ENCODE measurements at regions not wholly inside any gene's neighbourhood (a gene's known extent, or its start where the extent isn't known, plus 50 kb on each side); places are given as distances from the start of the nearest gene placed in this dataset.

GRCh38 chr1:101185421-101185820, 51.4 kb upstream of the S1PR1 start:
- TF ChIP-seq CTCF (IDR thresholded peaks at IDR 0.05; ENCODE audit: extremely low read depth, insufficient read depth, missing control alignments) = no peak
- no peak for DNase-seq (ENCODE audit: low spot score)
- in situ Hi-C loops (cut with MboI; ENCODE audit: low pct_unique_long_range_greater_than_20kb, low sequenced_read_pairs, unreplicated experiment) = no loop called here

DNA sequence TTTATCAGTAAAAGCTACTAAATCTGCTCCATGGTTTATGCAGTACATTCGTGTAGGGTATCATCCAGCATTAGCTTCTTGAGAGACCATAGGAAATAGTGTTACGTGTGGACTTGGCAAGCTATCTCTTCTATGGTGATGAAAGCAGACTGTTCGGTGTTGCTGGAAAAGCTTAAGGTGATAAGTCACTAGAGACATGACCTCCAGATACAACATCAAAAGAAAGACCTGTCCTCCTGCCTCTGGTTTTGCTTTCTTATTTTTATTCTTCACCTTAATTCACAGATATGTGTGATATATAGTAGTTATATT, 53.5 kb upstream of the S1PR1 start:
- DNase-seq (ENCODE audit: low spot score) = no peak
- in situ Hi-C loops (cut with MboI; ENCODE audit: low pct_unique_long_range_greater_than_20kb, low sequenced_read_pairs, unreplicated experiment) = no loop called here
- TF ChIP-seq CTCF (IDR thresholded peaks at IDR 0.05; ENCODE audit: extremely low read depth, insufficient read depth, missing control alignments) = no peak

GRCh38 chr1:101182627-101183387, 54.0 kb upstream of the S1PR1 start:
- in situ Hi-C loops (cut with MboI; ENCODE audit: low pct_unique_long_range_greater_than_20kb, low sequenced_read_pairs, unreplicated experiment) = no loop called here
- DNase-seq (ENCODE audit: low spot score) = no peak
- TF ChIP-seq CTCF (IDR thresholded peaks at IDR 0.05; ENCODE audit: extremely low read depth, insufficient read depth, missing control alignments) = no peak

- no peak for TF ChIP-seq CTCF (IDR thresholded peaks at IDR 0.05; ENCODE audit: extremely low read depth, insufficient read depth, missing control alignments)
- in situ Hi-C loops (cut with MboI; ENCODE audit: low pct_unique_long_range_greater_than_20kb, low sequenced_read_pairs, unreplicated experiment) = no loop called here
- no peak for DNase-seq (ENCODE audit: low spot score)
Observed at GRCh38 chr1:101181930-101182329, 54.9 kb upstream of the S1PR1 start.

DNA sequence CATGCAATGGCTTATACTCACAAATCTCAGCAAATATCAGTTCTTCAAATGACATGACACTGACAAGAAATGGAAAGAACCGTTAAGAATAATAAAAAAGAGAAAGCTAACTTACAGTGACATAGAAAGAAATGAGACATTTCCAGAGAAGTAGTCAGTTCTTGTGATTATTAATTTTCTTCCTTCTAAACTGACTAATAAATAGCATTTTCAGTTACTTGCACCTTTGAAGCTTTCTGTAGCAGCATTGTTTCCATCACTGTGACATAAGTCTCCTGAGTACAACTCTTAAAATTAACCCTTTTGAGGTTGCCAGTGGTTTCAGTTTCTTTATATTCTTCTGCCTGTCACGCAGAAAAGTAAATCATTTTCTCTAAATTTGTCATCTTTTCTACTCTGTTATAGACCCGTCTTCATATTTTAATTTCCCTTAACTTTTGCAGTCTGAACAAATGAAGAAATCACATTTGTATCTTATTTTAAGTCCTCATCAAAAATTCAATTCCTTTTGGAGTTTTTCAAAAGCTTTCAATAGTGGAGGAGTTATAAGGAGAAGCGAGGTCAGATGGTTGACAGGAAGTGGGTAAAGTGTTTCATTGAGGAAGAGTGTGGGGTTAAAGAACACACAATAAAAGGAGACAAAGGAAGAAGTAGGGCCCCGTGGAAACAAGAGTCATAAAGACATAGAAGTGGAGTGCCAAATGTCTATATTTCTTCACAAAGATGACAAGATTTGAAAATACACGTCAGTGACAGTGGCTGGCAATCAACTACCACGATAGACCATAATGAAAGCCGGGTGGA, 57.9 kb upstream of the S1PR1 start:
- TF ChIP-seq CTCF (IDR thresholded peaks at IDR 0.05; ENCODE audit: extremely low read depth, insufficient read depth, missing control alignments) = no peak
- in situ Hi-C loops (cut with MboI; ENCODE audit: low pct_unique_long_range_greater_than_20kb, low sequenced_read_pairs, unreplicated experiment) = no loop called here
- DNase-seq (ENCODE audit: low spot score) = peak; percentile 69

GRCh38 chr1:101178341-101178687, 58.5 kb upstream of the S1PR1 start:
- DNase-seq (ENCODE audit: low spot score) = no peak
- no peak for TF ChIP-seq CTCF (IDR thresholded peaks at IDR 0.05; ENCODE audit: extremely low read depth, insufficient read depth, missing control alignments)
- in situ Hi-C loops (cut with MboI; ENCODE audit: low pct_unique_long_range_greater_than_20kb, low sequenced_read_pairs, unreplicated experiment) = no loop called here

Measured in GM13977 (cell line).